SK-N-SH (cell line): ENCODE measurements at regions not wholly inside any gene's neighbourhood (a gene's known extent, or its start where the extent isn't known, plus 50 kb on each side); places are given as distances from the start of the nearest gene placed in this dataset.

Experiments
- CTCF ChIA-PET: fragments of 300-600, 350-600 bp; formaldehyde crosslinking; extraction: SDS; loops from one replicate; lab custom pipeline; 2021; lab: Yijun Ruan, JAX
- POLR2A ChIA-PET: fragments of 350-600 bp; sonication (Branson Sonifier 250); formaldehyde crosslinking; extraction: SDS; loops from one replicate; lab custom pipeline; 2020; ENCODE audit warnings: antibody characterized with exemption, inconsistent platforms; lab: Yijun Ruan, JAX
- DNase-seq: peaks from one replicate; pipeline ENCODE4 v3.0.0; 2012
- H2AFZ ChIP-seq: fragments of 200-600 bp; sonication (generic); 2 replicates; pipeline ENCODE4 v1.8.1; 2016; ENCODE audit warnings: antibody characterized with exemption, mild to moderate bottlenecking, low read depth
- H3F3A ChIP-seq: fragments of 200-600 bp; sonication (generic); replicated peaks from 2 replicates; pipeline ENCODE3; 2016; ENCODE audit warnings: antibody characterized with exemption, mild to moderate bottlenecking; ENCODE audit not compliant: insufficient read depth
- H3K27ac ChIP-seq, 2 experiments: fragments of 200-500 bp in 1 of 2; fragments of 200-600 bp in 1 of 2; sonication (Bioruptor generic) in 1 of 2; sonication (generic), shearing (Covaris generic) in 1 of 2; 2 replicates each; pipeline versions ENCODE4 v1.5.1 to v1.6.1; 2014 to 2016; ENCODE audit warnings: low read depth in 2 of 2, inconsistent platforms in 1 of 2, low read length in 1 of 2, mild to moderate bottlenecking in 1 of 2, mixed read lengths in 1 of 2
- H3K27me3 ChIP-seq: fragments of 200-600 bp; sonication (generic), shearing (Covaris generic); 2 replicates; pipeline ENCODE4 v1.6.1; 2016; ENCODE audit warnings: mixed run types; ENCODE audit not compliant: insufficient read depth
- H3K36me3 ChIP-seq, 2 experiments: fragments of 200-500 bp in 1 of 2; fragments of 200-600 bp in 1 of 2; sonication (Bioruptor generic) in 1 of 2; sonication (generic) in 1 of 2; replicated peaks in 1 of 2; 2 replicates each; pipeline versions ENCODE3 to v1.5.1; 2014 to 2016; ENCODE audit warnings: low read length in 1 of 2, mild to moderate bottlenecking in 1 of 2; ENCODE audit not compliant: insufficient read depth in 2 of 2, control insufficient read depth in 1 of 2
- H3K4me1 ChIP-seq, 2 experiments: fragments of 200-500 bp in 1 of 2; fragments of 200-600 bp in 1 of 2; sonication (Bioruptor generic) in 1 of 2; sonication (generic), shearing (Covaris generic) in 1 of 2; 2 replicates each; pipeline versions ENCODE4 v1.5.1 to v1.6.1; 2014 to 2016; ENCODE audit warnings: low read depth in 1 of 2, low read length in 1 of 2, mixed run types in 1 of 2; ENCODE audit not compliant: insufficient read depth in 2 of 2, control insufficient read depth in 1 of 2
- H3K4me2 ChIP-seq: fragments of 200-600 bp; sonication (generic), shearing (Covaris generic); 2 replicates; pipeline ENCODE4 v1.6.1; 2017; ENCODE audit warnings: mixed run types
- H3K4me3 ChIP-seq, 2 experiments: fragments of 200-500 bp in 1 of 2; fragments of 200-600 bp in 1 of 2; sonication (Bioruptor generic) in 1 of 2; sonication (generic), shearing (Covaris generic) in 1 of 2; 2 replicates each; pipeline versions ENCODE4 v1.5.1 to v1.8.1; 2014 to 2016; ENCODE audit warnings: low read depth in 2 of 2, inconsistent platforms in 1 of 2, low read length in 1 of 2, mild to moderate bottlenecking in 1 of 2, mixed read lengths in 1 of 2, moderate library complexity in 1 of 2
- H3K79me2 ChIP-seq: fragments of 200-600 bp; sonication (generic); 2 replicates; pipeline ENCODE4 v1.8.1; 2017; ENCODE audit warnings: mild to moderate bottlenecking; ENCODE audit not compliant: insufficient read depth
- H3K9ac ChIP-seq: fragments of 200-600 bp; sonication (generic); 2 replicates; pipeline ENCODE4 v1.6.1; 2017; ENCODE audit warnings: mixed run types
- H3K9me2 ChIP-seq: fragments of 200-600 bp; sonication (generic); 2 replicates; pipeline ENCODE4 v1.6.1; 2017; ENCODE audit warnings: mixed run types
- H3K9me3 ChIP-seq: fragments of 200-600 bp; sonication (generic); 2 replicates; pipeline ENCODE4 v1.6.1; 2017; ENCODE audit warnings: mixed run types, mild to moderate bottlenecking, moderate library complexity
- H4K20me1 ChIP-seq: fragments of 200-600 bp; sonication (generic); 2 replicates; pipeline ENCODE4 v1.6.1; 2017; ENCODE audit warnings: mild to moderate bottlenecking, mixed run types; ENCODE audit not compliant: insufficient read depth
- CHD2 ChIP-seq: fragments of 150-350 bp; IDR thresholded peaks from 2 replicates; pipeline ENCODE4 v1.6.1; 2018; ENCODE audit warnings: low read length; ENCODE audit not compliant: partially characterized antibody
- EP300 ChIP-seq, 2 experiments: IDR thresholded peaks; 2 replicates each; pipeline versions ENCODE4 v1.4.0 to v1.6.1; 2012; ENCODE audit warnings: borderline replicate concordance in 1 of 2, low read depth in 1 of 2, low read length in 1 of 2
- FOXJ3 ChIP-seq: sonication (generic); formaldehyde crosslinking; IDR thresholded peaks from 2 replicates; pipeline ENCODE4 v1.5.1; 2020; ENCODE audit warnings: mild to moderate bottlenecking, missing genetic modification reagents
- FOXM1 ChIP-seq: IDR thresholded peaks from 2 replicates; pipeline ENCODE4 v1.4.0; 2012; ENCODE audit warnings: low read depth, mild to moderate bottlenecking
- GABPA ChIP-seq: IDR thresholded peaks from 2 replicates; pipeline ENCODE4 v1.4.0; 2012; ENCODE audit warnings: low read depth, mild to moderate bottlenecking
- GATA2 ChIP-seq: sonication (generic); formaldehyde crosslinking; IDR thresholded peaks from 2 replicates; pipeline ENCODE4 v1.5.0; 2020; ENCODE audit warnings: mild to moderate bottlenecking, missing genetic modification reagents
- IRF3 ChIP-seq: fragments of 150-350 bp; IDR thresholded peaks from 2 replicates; pipeline ENCODE4 v1.6.1; 2016; ENCODE audit warnings: mild to moderate bottlenecking, low read depth, low read length
- JUND ChIP-seq: IDR thresholded peaks from 2 replicates; pipeline ENCODE4 v1.4.0; 2012
- MEF2A ChIP-seq: IDR thresholded peaks from 2 replicates; pipeline ENCODE4 v1.4.0; 2012; ENCODE audit warnings: low read depth, borderline replicate concordance
- NRF1 ChIP-seq: IDR thresholded peaks from 2 replicates; pipeline ENCODE4 v1.6.1; 2012; ENCODE audit warnings: low read depth, mild to moderate bottlenecking, low read length
- RAD21 ChIP-seq: IDR thresholded peaks from 2 replicates; pipeline ENCODE4 v1.6.1; 2012; ENCODE audit warnings: mild to moderate bottlenecking, low read length
- REST ChIP-seq: IDR thresholded peaks from 2 replicates; pipeline ENCODE4 v1.6.1; 2012; ENCODE audit warnings: mild to moderate bottlenecking, low read depth, low read length, moderate library complexity
- RFX5 ChIP-seq: IDR thresholded peaks from 2 replicates; pipeline ENCODE4 v1.6.1; 2012; ENCODE audit warnings: mild to moderate bottlenecking, improper control_type of control experiment, low read length
- SIN3A ChIP-seq: IDR thresholded peaks from 2 replicates; pipeline ENCODE4 v1.6.1; 2012; ENCODE audit warnings: low read depth, mild to moderate bottlenecking, low read length, moderate library complexity, borderline replicate concordance
- SMC3 ChIP-seq: IDR thresholded peaks from 2 replicates; pipeline ENCODE4 v1.6.1; 2012; ENCODE audit warnings: low read depth, low read length, improper control_type of control experiment
- TAF1 ChIP-seq: IDR thresholded peaks from 2 replicates; pipeline ENCODE4 v1.6.1; 2012; ENCODE audit warnings: low read depth, mild to moderate bottlenecking, low read length, moderate library complexity, borderline replicate concordance
- TEAD4 ChIP-seq: IDR thresholded peaks from 2 replicates; pipeline ENCODE4 v1.4.0; 2012; ENCODE audit warnings: mild to moderate bottlenecking, borderline replicate concordance; ENCODE audit not compliant: insufficient read depth
- YY1 ChIP-seq: IDR thresholded peaks from 2 replicates; pipeline ENCODE4 v1.4.0; 2012; ENCODE audit warnings: low read depth, mild to moderate bottlenecking
- WGBS: methylation state at CpG from one replicate; pipeline ENCODE4 v1.1.6; 2017; ENCODE audit warnings: low lambda C conversion rate; 5-methylcytosine and 5-hydroxymethylcytosine counted together
- TF ChIP-seq, protein P1 (sequence below): IDR thresholded peaks from 2 replicates; pipeline ENCODE4 v1.4.0; 2012; ENCODE audit warnings: low read depth
- TF ChIP-seq, protein P2 (sequence below): IDR thresholded peaks from 2 replicates; pipeline ENCODE4; 2012
- TF ChIP-seq, protein P3 (sequence below): fragments of 150-350 bp; IDR thresholded peaks from 2 replicates; pipeline ENCODE4 v1.6.1; 2017; ENCODE audit warnings: antibody characterized with exemption, low read length, low read depth, borderline replicate concordance

DNA sequence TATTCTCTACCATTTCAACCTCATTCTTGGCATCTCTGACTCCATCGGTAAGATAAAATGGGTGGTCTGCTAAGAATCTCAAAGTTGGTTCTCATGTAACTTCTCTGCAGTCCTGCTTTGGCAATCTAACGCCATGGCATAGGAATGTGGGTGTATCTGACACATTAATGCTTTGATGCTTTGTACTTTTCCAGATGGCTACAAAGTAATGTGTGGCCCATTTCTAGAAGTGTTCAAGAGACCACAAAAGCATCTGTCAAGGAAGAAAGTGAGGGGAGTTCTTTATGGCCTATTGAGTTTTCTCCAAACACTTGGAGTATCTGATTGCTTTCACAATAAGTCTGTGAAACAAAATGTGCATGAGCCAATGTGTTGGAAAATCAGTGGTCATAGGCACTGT, 339.9 kb upstream of the TGFBR2 start:
- POLR2A ChIA-PET, result no interaction called here
- 91% methylated on average over 2 of the region's 2 CpGs for WGBS

DNA sequence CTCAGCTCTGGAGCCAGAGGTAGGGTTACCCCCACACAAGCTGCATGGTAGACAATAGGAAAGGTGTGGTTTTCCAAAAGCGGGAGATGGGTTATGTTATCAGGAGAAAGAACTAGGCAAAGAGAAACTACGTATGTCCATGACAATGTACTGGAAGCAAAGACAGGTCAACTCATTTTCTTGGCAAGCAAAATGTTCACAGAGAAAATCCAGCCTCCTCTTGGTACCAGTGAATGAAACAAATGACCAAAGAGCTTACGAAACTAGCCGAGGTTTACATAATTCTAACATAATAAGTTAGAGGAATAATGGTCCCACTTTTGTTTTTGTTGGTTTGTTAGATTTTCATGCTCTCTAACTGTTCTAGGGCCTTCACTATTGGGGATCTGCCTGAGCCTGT, 338.1 kb upstream of the TGFBR2 start:
- Histone ChIP-seq H2AFZ (no peak overlapping the region), H3K36me3 (no peaks in the 10 kb centered on the region), H3K4me2 (no peak overlapping the region), H3K9me2 (no peaks in the 10 kb centered on the region), H3K27me3 (no peaks in the 10 kb centered on the region), H3F3A (peaks cover 9% of the 10 kb centered on the region), H3K79me2 (no peaks in the 10 kb centered on the region), H4K20me1 (no peaks in the 10 kb centered on the region), H3K4me3 (no peak overlapping the region), H3K4me1 (peaks cover 3 to 9% of the 10 kb centered on the region in 2 experiments), H3K27ac (no peak overlapping the region), H3K9ac (no peak overlapping the region), H3K9me3 (no peaks in the 10 kb centered on the region)
- WGBS, result 86% methylated on average over 4 of the region's 4 CpGs
- no peak for DNase-seq
- ChIA-PET POLR2A (no interaction called here), CTCF (interaction anchor here (0.6 kb wide), 1 partner anchor 485 kb away, joined by 3 read pairs; no protein-coding TSS in a partner anchor)
- TF ChIP-seq FOXJ3 (CRISPR knock-in tag) (no peak), GATA2 (CRISPR knock-in tag) (no peak), RFX5 (no peak), NRF1 (no peak), YY1 (no peak), JUND (no peak), REST (no peak), SMC3 (no peak), CHD2 (no peak), EP300 (IDR thresholded peaks at IDR 0.05; ENCODE audit: borderline replicate concordance in 1 of 2, low read depth in 1 of 2, low read length in 1 of 2) (no peak), TEAD4 (no peak), MEF2A (no peak), RAD21 (no peak)
- TF ChIP-seq, protein P1, sequence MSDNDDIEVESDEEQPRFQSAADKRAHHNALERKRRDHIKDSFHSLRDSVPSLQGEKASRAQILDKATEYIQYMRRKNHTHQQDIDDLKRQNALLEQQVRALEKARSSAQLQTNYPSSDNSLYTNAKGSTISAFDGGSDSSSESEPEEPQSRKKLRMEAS, result no peak
- TF ChIP-seq, protein P2, sequence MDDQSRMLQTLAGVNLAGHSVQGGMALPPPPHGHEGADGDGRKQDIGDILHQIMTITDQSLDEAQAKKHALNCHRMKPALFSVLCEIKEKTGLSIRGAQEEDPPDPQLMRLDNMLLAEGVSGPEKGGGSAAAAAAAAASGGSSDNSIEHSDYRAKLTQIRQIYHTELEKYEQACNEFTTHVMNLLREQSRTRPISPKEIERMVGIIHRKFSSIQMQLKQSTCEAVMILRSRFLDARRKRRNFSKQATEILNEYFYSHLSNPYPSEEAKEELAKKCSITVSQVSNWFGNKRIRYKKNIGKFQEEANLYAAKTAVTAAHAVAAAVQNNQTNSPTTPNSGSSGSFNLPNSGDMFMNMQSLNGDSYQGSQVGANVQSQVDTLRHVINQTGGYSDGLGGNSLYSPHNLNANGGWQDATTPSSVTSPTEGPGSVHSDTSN, result no peak
- TF ChIP-seq, protein P3, sequence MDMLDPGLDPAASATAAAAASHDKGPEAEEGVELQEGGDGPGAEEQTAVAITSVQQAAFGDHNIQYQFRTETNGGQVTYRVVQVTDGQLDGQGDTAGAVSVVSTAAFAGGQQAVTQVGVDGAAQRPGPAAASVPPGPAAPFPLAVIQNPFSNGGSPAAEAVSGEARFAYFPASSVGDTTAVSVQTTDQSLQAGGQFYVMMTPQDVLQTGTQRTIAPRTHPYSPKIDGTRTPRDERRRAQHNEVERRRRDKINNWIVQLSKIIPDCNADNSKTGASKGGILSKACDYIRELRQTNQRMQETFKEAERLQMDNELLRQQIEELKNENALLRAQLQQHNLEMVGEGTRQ, result no peak

More for the DNA sequence above, 339.9 kb upstream of the TGFBR2 start:
- Histone ChIP-seq H3K9me2 (no peaks in the 10 kb centered on the region), H3F3A (peaks cover under 1% of the 10 kb centered on the region), H2AFZ (no peak overlapping the region), H3K4me2 (no peak overlapping the region), H4K20me1 (no peaks in the 10 kb centered on the region), H3K36me3 (no peaks in the 10 kb centered on the region), H3K79me2 (no peaks in the 10 kb centered on the region), H3K27ac (no peak overlapping the region), H3K4me3 (no peak overlapping the region), H3K9ac (no peak overlapping the region), H3K4me1 (peaks cover 0 to 21% of the 10 kb centered on the region in 2 experiments; a peak in 3 of 4 replicates), H3K9me3 (no peaks in the 10 kb centered on the region), H3K27me3 (no peaks in the 10 kb centered on the region)
- CTCF ChIA-PET, result no interaction called here
- TF ChIP-seq FOXM1 (no peak), SMC3 (no peak), TEAD4 (no peak), YY1 (no peak), RFX5 (no peak), SIN3A (no peak), IRF3 (no peak), GABPA (no peak), RAD21 (no peak), TAF1 (no peak), JUND (no peak)
- DNase-seq, result no peak
